RWPE2 (cell line): ENCODE measurements at regions not wholly inside any gene's neighbourhood (a gene's known extent, or its start where the extent isn't known, plus 50 kb on each side); places are given as distances from the start of the nearest gene placed in this dataset.
"Not testable (repeated sequence)": the region's sequence is repeated elsewhere in the genome, so short reads cannot be mapped to it uniquely, and the experiment has no call there.

Source experiments
- ATAC-seq: fragments of 200-7000 bp; cut with Tn5 transposase; 3 replicates; pipeline ENCODE4 v1.9.1; 2021; ENCODE audit warnings: low read depth
- DNase-seq: peaks from one replicate; pipeline ENCODE4 v3.0.0-alpha.2; 2020; ENCODE audit warnings: low spot score
- H3K27ac ChIP-seq: fragments of 450-650 bp; 2 replicates; pipeline ENCODE4 v1.5.1; 2017; ENCODE audit warnings: mild to moderate bottlenecking; ENCODE audit not compliant: poor library complexity, severe bottlenecking
- H3K27me3 ChIP-seq: fragments of 250-450 bp; sonication (Bioruptor Pico); 2 replicates; pipeline ENCODE4 v1.5.1; 2021; ENCODE audit warnings: mild to moderate bottlenecking, moderate library complexity; ENCODE audit not compliant: insufficient read depth, poor library complexity, severe bottlenecking
- H3K36me3 ChIP-seq: fragments of 250-450 bp; sonication (Bioruptor Pico); 2 replicates; pipeline ENCODE4 v1.5.1; 2020; ENCODE audit warnings: low read depth, mild to moderate bottlenecking, moderate library complexity
- H3K4me1 ChIP-seq: fragments of 250-450 bp; sonication (Bioruptor Pico); 2 replicates; pipeline ENCODE4 v1.5.1; 2021; ENCODE audit warnings: mild to moderate bottlenecking, moderate library complexity; ENCODE audit not compliant: insufficient read depth, poor library complexity, severe bottlenecking
- H3K4me3 ChIP-seq: fragments of 250-450 bp; sonication (Bioruptor Pico); 2 replicates; pipeline ENCODE4 v1.5.1; 2021; ENCODE audit warnings: mild to moderate bottlenecking, moderate library complexity; ENCODE audit not compliant: severe bottlenecking
- H3K9me3 ChIP-seq: fragments of 250-450 bp; sonication (Bioruptor Pico); 2 replicates; pipeline ENCODE4 v1.5.1; 2021; ENCODE audit warnings: mild to moderate bottlenecking, moderate library complexity; ENCODE audit not compliant: severe bottlenecking
- CTCF ChIP-seq: fragments of 450-650 bp; IDR thresholded peaks from one replicate; pipeline ENCODE4 v1.5.1; 2017; ENCODE audit warnings: mild to moderate bottlenecking, moderate library complexity; ENCODE audit not compliant: poor library complexity, severe bottlenecking

GRCh38 chr1:215418876-215419447, 148.1 kb upstream of the KCTD3 start:
- DNase-seq = no peak
- no peak for TF ChIP-seq CTCF
- Histone ChIP-seq H3K4me1 (peaks cover 17% of the 10 kb centered on the region), H3K36me3 (no peaks in the 10 kb centered on the region), H3K4me3 (no peak overlapping the region), H3K9me3 (no peaks in the 10 kb centered on the region), H3K27ac (no peak overlapping the region), H3K27me3 (no peaks in the 10 kb centered on the region)
- ATAC-seq = no peak

GRCh38 chr1:215421744-215422143, 145.4 kb upstream of the KCTD3 start:
- Histone ChIP-seq H3K4me1 (peaks cover 17% of the 10 kb centered on the region), H3K4me3 (no peak overlapping the region), H3K27ac (no peak overlapping the region), H3K9me3 (no peaks in the 10 kb centered on the region), H3K36me3 (no peaks in the 10 kb centered on the region), H3K27me3 (no peaks in the 10 kb centered on the region)
- DNase-seq (no peak), ATAC-seq (peak; percentile 58)
- no peak for TF ChIP-seq CTCF

GRCh38 chr1:215423288-215423687, 143.8 kb upstream of the KCTD3 start:
- no peaks in the 10 kb centered on the region for H3K36me3 ChIP-seq
- TF ChIP-seq CTCF = no peak
- no peak overlapping the region for H3K27ac ChIP-seq

GRCh38 chr1:215425138-215425537, 142.0 kb upstream of the KCTD3 start:
- ATAC-seq = no peak
- H3K27me3 ChIP-seq = no peaks in the 10 kb centered on the region
- no peaks in the 10 kb centered on the region for H3K36me3 ChIP-seq
- no peak for TF ChIP-seq CTCF
- H3K9me3 ChIP-seq = no peaks in the 10 kb centered on the region
- DNase-seq = no peak
- H3K27ac ChIP-seq = no peak overlapping the region
- H3K4me3 ChIP-seq = no peak overlapping the region
- H3K4me1 ChIP-seq = peaks cover 8% of the 10 kb centered on the region

More at GRCh38 chr1:215423288-215423687, 143.8 kb upstream of the KCTD3 start:
- Histone ChIP-seq H3K9me3 (no peaks in the 10 kb centered on the region), H3K4me3 (no peak overlapping the region), H3K27me3 (no peaks in the 10 kb centered on the region), H3K4me1 (peaks cover 8% of the 10 kb centered on the region)
- ATAC-seq (no peak), DNase-seq (no peak)

GRCh38 chr1:215426101-215426500, 141.0 kb upstream of the KCTD3 start:
- TF ChIP-seq CTCF = no peak
- DNase-seq = no peak

GRCh38 chr1:215432483-215433227, 134.4 kb upstream of the KCTD3 start:
- not testable (repeated sequence) for H3K9me3 ChIP-seq, H3K27me3 ChIP-seq, ATAC-seq, DNase-seq, H3K27ac ChIP-seq, H3K4me3 ChIP-seq, H3K36me3 ChIP-seq, H3K4me1 ChIP-seq

More at GRCh38 chr1:215426101-215426500, 141.0 kb upstream of the KCTD3 start:
- ATAC-seq = no peak
- Histone ChIP-seq H3K27ac (no peak overlapping the region), H3K36me3 (no peaks in the 10 kb centered on the region), H3K9me3 (no peaks in the 10 kb centered on the region), H3K27me3 (no peaks in the 10 kb centered on the region), H3K4me3 (no peak overlapping the region), H3K4me1 (peaks cover 8% of the 10 kb centered on the region)
